ENCODE measurements at regions not wholly inside any gene's neighbourhood (a gene's known extent, or its start where the extent isn't known, plus 50 kb on each side); places are given as distances from the start of the nearest gene placed in this dataset.

GRCh38 chr7:10759120-10759519, 214.6 kb upstream of the PHF14 start:
- Mint-ChIP-seq H3K9me3 (peaks cover 9% of the 10 kb centered on the region), H3K36me3 (ENCODE audit: low read depth) (no peaks in the 10 kb centered on the region), H3K27me3 (no peaks in the 10 kb centered on the region), H3K4me3 (no peak overlapping the region), H3K27ac (no peak overlapping the region), H3K4me1 (ENCODE audit: low read depth) (no peaks in the 10 kb centered on the region)
- CTCF ChIA-PET, result no interaction called here
- H3K9me3 ChIP-seq (ENCODE audit: control insufficient read depth in 1 of 2, insufficient read depth in 1 of 2, low read length in 2 of 2), result peaks cover 5 to 10% of the 10 kb centered on the region in 2 experiments
- H3K27me3 ChIP-seq (ENCODE audit: control insufficient read depth in 1 of 2, insufficient read depth in 2 of 2, low read length in 2 of 2), result no peaks in the 10 kb centered on the region
- no peak overlapping the region for H3K4me3 ChIP-seq (ENCODE audit: low read length)
- intact Hi-C loops (cut with DNase I, micrococcal nuclease), result no loop called here
- no peak overlapping the region for H3K27ac ChIP-seq (ENCODE audit: low read depth in 1 of 2, low read length in 2 of 2)
- TF ChIP-seq CTCF (IDR thresholded peaks at IDR 0.05), result no peak
- no peaks in the 10 kb centered on the region for H3K36me3 ChIP-seq (ENCODE audit: insufficient read depth, low read length)
- DNase-seq (no peak), ATAC-seq (ENCODE audit: poor library complexity) (no peak)
- H3K4me1 ChIP-seq (ENCODE audit: insufficient read depth, low read length), result no peaks in the 10 kb centered on the region
- POLR2A ChIA-PET, result no interaction called here

GRCh38 chr7:10767771-10768170, 205.9 kb upstream of the PHF14 start:
- H3K36me3 Mint-ChIP-seq (ENCODE audit: low read depth), result no peaks in the 10 kb centered on the region
- POLR2A ChIA-PET, result no interaction called here
- H3K27me3 Mint-ChIP-seq, result no peaks in the 10 kb centered on the region
- H3K27me3 ChIP-seq (ENCODE audit: control insufficient read depth in 1 of 2, insufficient read depth in 2 of 2, low read length in 2 of 2), result no peaks in the 10 kb centered on the region
- DNase-seq, result no peak
- no peak for TF ChIP-seq CTCF (IDR thresholded peaks at IDR 0.05)
- H3K36me3 ChIP-seq (ENCODE audit: insufficient read depth, low read length), result no peaks in the 10 kb centered on the region
- ATAC-seq (ENCODE audit: poor library complexity), result no peak
- no peaks in the 10 kb centered on the region for H3K4me1 ChIP-seq (ENCODE audit: insufficient read depth, low read length)
- H3K9me3 ChIP-seq (ENCODE audit: control insufficient read depth in 1 of 2, insufficient read depth in 1 of 2, low read length in 2 of 2), result no peaks in the 10 kb centered on the region
- H3K9me3 Mint-ChIP-seq, result no peaks in the 10 kb centered on the region
- H3K4me3 ChIP-seq (ENCODE audit: low read length), result no peak overlapping the region
- no peak overlapping the region for H3K27ac Mint-ChIP-seq
- no peaks in the 10 kb centered on the region for H3K4me1 Mint-ChIP-seq (ENCODE audit: low read depth)
- CTCF ChIA-PET, result no interaction called here
- H3K27ac ChIP-seq (ENCODE audit: low read depth in 1 of 2, low read length in 2 of 2), result no peak overlapping the region
- intact Hi-C loops (cut with DNase I, micrococcal nuclease), result no loop called here
- H3K4me3 Mint-ChIP-seq, result no peak overlapping the region

- H3K36me3 Mint-ChIP-seq (ENCODE audit: low read depth), result no peaks in the 10 kb centered on the region
- Histone ChIP-seq H3K4me1 (ENCODE audit: insufficient read depth, low read length) (no peaks in the 10 kb centered on the region), H3K36me3 (ENCODE audit: insufficient read depth, low read length) (no peaks in the 10 kb centered on the region), H3K27ac (ENCODE audit: low read depth in 1 of 2, low read length in 2 of 2) (no peak overlapping the region), H3K27me3 (ENCODE audit: control insufficient read depth in 1 of 2, insufficient read depth in 2 of 2, low read length in 2 of 2) (no peaks in the 10 kb centered on the region), H3K9me3 (ENCODE audit: control insufficient read depth in 1 of 2, insufficient read depth in 1 of 2, low read length in 2 of 2) (no peaks in the 10 kb centered on the region), H3K4me3 (ENCODE audit: low read length) (no peak overlapping the region)
- ATAC-seq (ENCODE audit: poor library complexity) (no peak), DNase-seq (no peak)
- H3K4me1 Mint-ChIP-seq (ENCODE audit: low read depth), result no peaks in the 10 kb centered on the region
- TF ChIP-seq CTCF (IDR thresholded peaks at IDR 0.05), result no peak
- ChIA-PET CTCF (no interaction called here), POLR2A (no interaction called here)
- H3K27me3 Mint-ChIP-seq, result no peaks in the 10 kb centered on the region
- H3K4me3 Mint-ChIP-seq, result no peak overlapping the region
- H3K9me3 Mint-ChIP-seq, result no peaks in the 10 kb centered on the region
- intact Hi-C loops (cut with DNase I, micrococcal nuclease), result no loop called here
- H3K27ac Mint-ChIP-seq, result no peak overlapping the region
Measured at GRCh38 chr7:10770176-10770575, 203.5 kb upstream of the PHF14 start.
